Cardiac fibroblast (primary cell): ENCODE measurements at regions not wholly inside any gene's neighbourhood (a gene's known extent, or its start where the extent isn't known, plus 50 kb on each side); places are given as distances from the start of the nearest gene placed in this dataset.
A peak's percentile ranks its signal among the peaks of the same experiment; 100 is the strongest.

Experiments used
- DNase-seq, 2 donors: peaks; one replicate each; pipeline versions ENCODE4 v3.0.0 to v3.0.0-alpha.2; 2010; ENCODE audit warnings: low read depth in 2 of 2
- H3K4me3 ChIP-seq, 2 donors: replicated peaks in 1 of 2; 1 replicate in 1 of 2; 2 replicates in 1 of 2; pipeline ENCODE4 v1.5.1; 2011; ENCODE audit warnings: low read depth in 2 of 2, low read length in 2 of 2, mild to moderate bottlenecking in 2 of 2, moderate library complexity in 1 of 2
- TF ChIP-seq, protein P1 (sequence below): IDR thresholded peaks from one replicate; pipeline ENCODE4 v1.5.1; 2011; ENCODE audit warnings: low read depth, mild to moderate bottlenecking, low read length, inconsistent platforms

DNA sequence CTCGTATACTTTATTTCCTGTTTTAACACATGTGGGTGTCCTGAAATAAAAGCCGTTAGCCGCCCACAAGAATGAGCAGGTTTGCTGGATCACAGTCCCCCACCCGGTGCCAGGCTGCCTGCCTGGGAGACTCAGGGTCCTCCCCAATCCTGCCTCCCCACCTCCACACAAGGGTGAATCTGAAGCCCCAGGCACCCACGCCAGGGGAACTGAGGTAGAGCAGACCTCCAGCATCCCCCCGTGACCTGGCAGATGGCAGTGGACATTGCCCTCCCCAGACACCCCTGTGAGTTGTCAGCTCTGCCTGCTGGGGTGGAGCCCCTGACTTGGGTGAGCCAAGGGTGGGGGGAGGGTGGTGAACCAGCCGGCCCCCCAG lies 114.8 kb downstream of the METRNL start:
- no peak for DNase-seq
- no peak overlapping the region for H3K4me3 ChIP-seq
- TF ChIP-seq, protein P1, sequence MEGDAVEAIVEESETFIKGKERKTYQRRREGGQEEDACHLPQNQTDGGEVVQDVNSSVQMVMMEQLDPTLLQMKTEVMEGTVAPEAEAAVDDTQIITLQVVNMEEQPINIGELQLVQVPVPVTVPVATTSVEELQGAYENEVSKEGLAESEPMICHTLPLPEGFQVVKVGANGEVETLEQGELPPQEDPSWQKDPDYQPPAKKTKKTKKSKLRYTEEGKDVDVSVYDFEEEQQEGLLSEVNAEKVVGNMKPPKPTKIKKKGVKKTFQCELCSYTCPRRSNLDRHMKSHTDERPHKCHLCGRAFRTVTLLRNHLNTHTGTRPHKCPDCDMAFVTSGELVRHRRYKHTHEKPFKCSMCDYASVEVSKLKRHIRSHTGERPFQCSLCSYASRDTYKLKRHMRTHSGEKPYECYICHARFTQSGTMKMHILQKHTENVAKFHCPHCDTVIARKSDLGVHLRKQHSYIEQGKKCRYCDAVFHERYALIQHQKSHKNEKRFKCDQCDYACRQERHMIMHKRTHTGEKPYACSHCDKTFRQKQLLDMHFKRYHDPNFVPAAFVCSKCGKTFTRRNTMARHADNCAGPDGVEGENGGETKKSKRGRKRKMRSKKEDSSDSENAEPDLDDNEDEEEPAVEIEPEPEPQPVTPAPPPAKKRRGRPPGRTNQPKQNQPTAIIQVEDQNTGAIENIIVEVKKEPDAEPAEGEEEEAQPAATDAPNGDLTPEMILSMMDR: no peak

DNA sequence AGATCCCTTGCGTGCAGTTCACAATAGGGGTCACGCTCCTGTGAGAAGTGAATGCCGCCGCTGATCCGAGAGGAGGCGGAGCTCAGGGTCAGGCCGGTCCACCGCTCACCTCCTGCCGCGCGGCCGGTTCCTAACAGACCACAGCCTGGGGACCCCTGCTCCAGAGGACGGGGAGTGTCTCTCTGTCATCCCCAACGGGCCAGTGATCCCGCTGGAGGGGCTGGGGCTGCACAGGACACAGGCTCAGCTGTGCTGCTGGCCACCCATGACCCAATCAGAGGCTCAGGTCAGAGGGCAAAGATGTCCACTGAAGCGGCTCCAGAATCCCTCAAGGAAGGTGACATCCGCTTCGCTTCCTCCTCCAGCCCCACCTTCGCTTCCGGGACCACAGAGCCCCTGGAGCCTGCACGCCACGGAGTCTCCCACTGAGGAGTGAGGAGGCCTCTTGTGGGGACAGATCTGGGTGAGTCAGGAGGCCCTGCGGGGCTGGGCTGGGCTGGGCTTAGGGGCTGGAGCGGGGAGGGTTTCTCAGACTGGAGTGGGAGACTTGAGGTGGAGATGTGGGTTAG lies 115.4 kb downstream of the METRNL start:
- no peak overlapping the region for H3K4me3 ChIP-seq
- TF ChIP-seq, protein P1: no peak
- peak in 1 of 2 donors; percentile 69 for DNase-seq

GRCh38 chr17:83195330-83196023 lies 116.1 kb downstream of the METRNL start:
- peak; percentile 59 to 71 for DNase-seq
- TF ChIP-seq, protein P1: no peak
- H3K4me3 ChIP-seq: no peak overlapping the region

DNA sequence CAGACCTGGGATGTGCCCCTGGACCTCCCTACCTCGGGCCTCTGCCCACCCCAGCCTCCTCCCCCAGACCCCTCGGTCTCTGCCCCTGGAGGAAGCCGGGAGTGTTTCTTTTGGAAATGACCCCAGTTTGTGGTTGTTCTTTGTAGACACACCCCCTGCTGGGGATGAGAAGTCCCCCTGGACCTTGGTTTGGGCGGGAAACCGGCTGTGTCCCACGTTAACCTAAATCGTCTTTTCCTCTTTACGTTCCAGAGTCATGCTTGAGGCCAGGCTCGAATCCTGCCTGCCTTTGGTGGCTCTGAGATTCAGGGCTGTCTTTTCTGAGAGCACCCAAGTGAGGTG lies 116.6 kb downstream of the METRNL start:
- DNase-seq: peak; percentile 51 to 84
- TF ChIP-seq, protein P1: no peak
- no peak overlapping the region for H3K4me3 ChIP-seq

- no peak for DNase-seq
These were observed 117.0 kb downstream of the METRNL start for GRCh38 chr17:83196366-83196765.

DNA sequence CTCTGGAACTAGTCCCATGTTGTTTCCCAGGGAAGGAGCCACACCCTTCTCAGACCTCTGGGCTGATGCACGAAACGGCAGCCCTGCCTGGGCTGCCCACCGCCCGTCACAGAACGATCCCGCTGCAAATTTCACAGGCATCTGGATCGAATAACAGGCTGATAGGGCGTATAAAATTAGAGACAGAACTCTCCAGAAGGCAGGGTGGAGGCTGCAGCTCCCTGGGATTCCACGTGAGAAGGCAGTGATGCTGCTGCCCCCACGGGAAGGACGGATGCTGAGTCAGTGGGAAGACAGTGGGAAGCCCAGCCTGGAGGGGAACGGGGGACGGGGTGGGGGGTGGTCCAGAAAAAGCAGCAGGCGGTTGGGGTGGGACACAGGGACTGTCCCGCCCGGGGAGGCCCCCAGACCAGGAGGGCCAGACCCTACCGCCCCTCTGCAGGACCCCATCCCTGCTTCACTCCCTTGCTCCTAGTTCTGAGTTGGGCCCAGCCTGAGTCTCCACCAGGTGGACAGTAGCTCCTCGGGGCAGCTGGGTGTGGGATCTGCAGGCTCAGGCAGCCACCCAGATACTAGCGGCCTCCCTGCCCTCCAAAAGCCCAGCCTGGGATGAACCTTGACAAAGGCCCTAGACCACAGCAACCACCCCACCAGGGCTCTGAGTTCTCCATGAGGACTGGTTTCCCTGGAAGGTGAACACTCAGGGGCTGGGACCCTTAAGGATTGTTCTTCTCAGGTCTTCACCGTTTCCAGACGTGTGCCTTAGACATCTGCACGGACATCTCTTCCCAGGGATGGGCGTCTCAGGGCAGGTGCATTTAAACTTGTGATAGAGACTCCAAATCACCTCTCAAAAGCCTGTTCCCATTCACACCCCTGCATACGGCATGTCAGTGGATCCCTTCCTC lies 117.8 kb downstream of the METRNL start:
- peak in 1 of 2 donors; percentile 41 for DNase-seq
- TF ChIP-seq, protein P1: no peak
- H3K4me3 ChIP-seq: no peak overlapping the region

More at GRCh38 chr17:83196366-83196765, 117.0 kb downstream of the METRNL start:
- no peak overlapping the region for H3K4me3 ChIP-seq
- TF ChIP-seq, protein P1: no peak
